GOT3 (cell line): ENCODE measurements at regions not wholly inside any gene's neighbourhood (a gene's known extent, or its start where the extent isn't known, plus 50 kb on each side); places are given as distances from the start of the nearest gene placed in this dataset.
"Not testable (repeated sequence)": the region's sequence is repeated elsewhere in the genome, so short reads cannot be mapped to it uniquely, and the experiment has no call there.

Experiments used
- DNase-seq: peaks from one replicate; lab custom pipeline; 2025; ENCODE audit warnings: mixed read lengths; lab: John Stamatoyannopoulos, UW

- no peak for DNase-seq
Measured at GRCh38 chr16:55072976-55073375, 142.3 kb downstream of the IRX5 start.

- no peak for DNase-seq
Measured at GRCh38 chr16:55073830-55074229, 143.2 kb downstream of the IRX5 start.

GRCh38 chr16:55075208-55075607 is 144.5 kb downstream of the IRX5 start:
- DNase-seq, result not testable (repeated sequence)

- DNase-seq, result no peak
Measured at GRCh38 chr16:55076053-55076452, 145.4 kb downstream of the IRX5 start.

GRCh38 chr16:55077266-55077665 is 146.6 kb downstream of the IRX5 start:
- DNase-seq, result no peak

- no peak for DNase-seq
Measured at GRCh38 chr16:55078153-55078552, 147.5 kb downstream of the IRX5 start.

GRCh38 chr16:55078699-55079410 is 148.2 kb downstream of the IRX5 start:
- no peak for DNase-seq

GRCh38 chr16:55081622-55082590 is 151.2 kb downstream of the IRX5 start:
- no peak for DNase-seq

GRCh38 chr16:55082591-55082976 is 151.9 kb downstream of the IRX5 start:
- DNase-seq, result no peak

- DNase-seq, result no peak
Measured at GRCh38 chr16:55083052-55083451, 152.4 kb downstream of the IRX5 start.

- no peak for DNase-seq
Measured at GRCh38 chr16:55088098-55088497, 157.4 kb downstream of the IRX5 start.

- no peak for DNase-seq
Measured at GRCh38 chr16:55089600-55089999, 158.9 kb downstream of the IRX5 start.

- DNase-seq, result no peak
Measured at GRCh38 chr16:55091213-55091870, 160.7 kb downstream of the IRX5 start.

- no peak for DNase-seq
Measured at GRCh38 chr16:55091871-55092230, 161.2 kb downstream of the IRX5 start.

- DNase-seq, result no peak
Measured at GRCh38 chr16:55100100-55100499, 169.4 kb downstream of the IRX5 start.

- no peak for DNase-seq
Measured at GRCh38 chr16:55101026-55101425, 170.4 kb downstream of the IRX5 start.

GRCh38 chr16:55102077-55102476 is 171.4 kb downstream of the IRX5 start:
- no peak for DNase-seq

GRCh38 chr16:55102531-55102930 is 171.9 kb downstream of the IRX5 start:
- no peak for DNase-seq

- no peak for DNase-seq
Measured at GRCh38 chr16:55107851-55108250, 177.2 kb downstream of the IRX5 start.

GRCh38 chr16:55113210-55113609 is 182.5 kb downstream of the IRX5 start:
- DNase-seq, result no peak

GRCh38 chr16:55115506-55115905 is 184.8 kb downstream of the IRX5 start:
- DNase-seq, result no peak

- peak; percentile 13 for DNase-seq
Measured at GRCh38 chr16:55116165-55116920, 185.7 kb downstream of the IRX5 start.
